Tibial nerve (tissue), 3 donors: ENCODE measurements at regions not wholly inside any gene's neighbourhood (a gene's known extent, or its start where the extent isn't known, plus 50 kb on each side); places are given as distances from the start of the nearest gene placed in this dataset.

Experiments
- CTCF ChIP-seq, 5 experiments: fragments of 200-600 bp in 3 of 5; fragments of 450-650 bp in 2 of 5; sonication (generic) in 3 of 5; IDR thresholded peaks; one replicate each; pipeline ENCODE4 v1.5.1; 2016 to 2019; ENCODE audit warnings: antibody characterized with exemption in 5 of 5, mild to moderate bottlenecking in 3 of 5, moderate library complexity in 2 of 5
- POLR2A ChIP-seq, 2 donors: fragments of 450-650 bp; IDR thresholded peaks; one replicate each; pipeline ENCODE4 v1.6.1; 2017; ENCODE audit warnings: antibody characterized with exemption in 2 of 2, mild to moderate bottlenecking in 2 of 2, moderate library complexity in 2 of 2

DNA sequence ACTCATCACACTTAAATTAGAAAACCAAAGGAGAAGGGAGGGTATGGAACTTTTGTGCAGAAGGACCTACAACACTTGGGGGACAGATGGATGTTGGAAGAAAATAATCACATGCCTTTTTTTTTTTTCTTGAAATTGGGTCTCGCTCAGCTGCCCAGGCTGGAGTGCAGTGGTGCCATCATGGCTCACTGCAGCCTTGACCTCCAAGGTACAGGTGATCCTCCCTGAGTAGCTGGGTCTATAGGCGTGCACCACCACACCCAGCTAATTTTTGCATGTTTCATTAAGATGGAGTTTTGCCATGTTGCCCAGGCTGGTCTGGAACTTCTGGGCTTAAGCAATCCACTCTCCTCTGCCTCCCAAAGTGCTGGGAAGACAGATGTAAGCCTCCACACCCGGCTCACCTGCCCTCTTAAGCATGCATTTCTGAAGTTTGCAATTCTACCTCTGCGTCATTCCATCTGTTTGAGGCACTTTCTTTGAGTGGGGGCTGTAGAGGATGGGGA, 370.8 kb upstream of the JARID2 start:
- no peak for TF ChIP-seq CTCF (IDR thresholded peaks at IDR 0.05)
- TF ChIP-seq POLR2A (IDR thresholded peaks at IDR 0.05), result no peak
